Retinal pigment epithelial cell (primary cell): ENCODE measurements at regions not wholly inside any gene's neighbourhood (a gene's known extent, or its start where the extent isn't known, plus 50 kb on each side); places are given as distances from the start of the nearest gene placed in this dataset.
A peak's percentile ranks its signal among the peaks of the same experiment; 100 is the strongest.

Experiments
- DNase-seq: peaks from one replicate; pipeline ENCODE4 v3.0.0-alpha.2; 2010; ENCODE audit warnings: low read depth
- H3K4me3 ChIP-seq: 2 replicates; pipeline ENCODE4 v1.5.1; 2011; ENCODE audit warnings: mild to moderate bottlenecking, low read length, control low read depth, moderate library complexity
- TF ChIP-seq, protein P1 (sequence below): conservative IDR thresholded peaks from 2 replicates; pipeline ENCODE4 v1.5.1; 2011; ENCODE audit warnings: low read depth, low read length, control low read depth, inconsistent platforms

- no peak for DNase-seq
- TF ChIP-seq, protein P1, sequence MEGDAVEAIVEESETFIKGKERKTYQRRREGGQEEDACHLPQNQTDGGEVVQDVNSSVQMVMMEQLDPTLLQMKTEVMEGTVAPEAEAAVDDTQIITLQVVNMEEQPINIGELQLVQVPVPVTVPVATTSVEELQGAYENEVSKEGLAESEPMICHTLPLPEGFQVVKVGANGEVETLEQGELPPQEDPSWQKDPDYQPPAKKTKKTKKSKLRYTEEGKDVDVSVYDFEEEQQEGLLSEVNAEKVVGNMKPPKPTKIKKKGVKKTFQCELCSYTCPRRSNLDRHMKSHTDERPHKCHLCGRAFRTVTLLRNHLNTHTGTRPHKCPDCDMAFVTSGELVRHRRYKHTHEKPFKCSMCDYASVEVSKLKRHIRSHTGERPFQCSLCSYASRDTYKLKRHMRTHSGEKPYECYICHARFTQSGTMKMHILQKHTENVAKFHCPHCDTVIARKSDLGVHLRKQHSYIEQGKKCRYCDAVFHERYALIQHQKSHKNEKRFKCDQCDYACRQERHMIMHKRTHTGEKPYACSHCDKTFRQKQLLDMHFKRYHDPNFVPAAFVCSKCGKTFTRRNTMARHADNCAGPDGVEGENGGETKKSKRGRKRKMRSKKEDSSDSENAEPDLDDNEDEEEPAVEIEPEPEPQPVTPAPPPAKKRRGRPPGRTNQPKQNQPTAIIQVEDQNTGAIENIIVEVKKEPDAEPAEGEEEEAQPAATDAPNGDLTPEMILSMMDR: no peak
- no peak overlapping the region for H3K4me3 ChIP-seq
Measured at GRCh38 chr9:78486661-78487060, 189.7 kb downstream of the PSAT1 start.

DNA sequence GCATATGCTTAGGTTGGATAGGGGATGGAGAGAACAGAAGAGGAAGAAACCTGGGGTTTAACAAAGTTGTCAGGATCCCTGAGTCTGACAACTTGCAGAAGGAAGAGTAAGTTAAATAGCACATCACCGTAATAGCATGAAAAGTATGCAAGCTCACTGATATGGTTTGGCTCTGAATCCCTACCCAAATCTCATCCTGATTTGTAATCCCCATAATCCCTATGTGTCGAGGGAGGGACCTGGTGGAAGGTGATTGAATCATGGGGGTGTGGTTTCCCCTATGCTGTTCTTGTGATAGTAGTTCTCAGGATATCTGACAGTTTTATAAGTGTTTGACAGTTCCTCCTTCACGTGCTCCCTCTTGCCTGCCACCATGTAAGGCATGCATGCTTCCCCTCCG lies 193.3 kb downstream of the PSAT1 start:
- TF ChIP-seq, protein P1: no peak
- H3K4me3 ChIP-seq: no peak overlapping the region
- no peak for DNase-seq

- TF ChIP-seq, protein P1: no peak
- H3K4me3 ChIP-seq: no peak overlapping the region
- DNase-seq: no peak
Measured at GRCh38 chr9:78491402-78491801, 194.5 kb downstream of the PSAT1 start.

GRCh38 chr9:78493166-78493742 lies 196.3 kb downstream of the PSAT1 start:
- no peak overlapping the region for H3K4me3 ChIP-seq
- TF ChIP-seq, protein P1: no peak
- no peak for DNase-seq

DNA sequence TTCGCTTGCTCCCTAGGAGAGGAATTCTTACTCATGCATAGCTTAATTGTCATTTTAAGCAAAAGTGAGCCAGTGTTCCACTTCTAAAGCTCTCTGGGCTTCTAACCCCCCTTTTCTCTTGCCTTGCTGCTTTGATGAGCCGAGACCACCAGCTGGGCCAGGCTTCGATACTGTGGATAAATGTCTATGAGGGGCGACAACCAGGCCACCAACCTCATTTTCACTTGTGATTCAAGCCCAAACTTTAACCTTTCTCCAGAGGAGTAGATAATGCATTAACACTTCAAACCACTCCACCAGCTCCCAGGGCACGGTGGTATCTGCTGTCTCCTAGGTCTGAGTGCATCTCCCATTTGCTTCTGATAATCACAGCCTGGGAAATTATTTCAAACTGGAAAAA lies 205.6 kb downstream of the PSAT1 start:
- no peak for DNase-seq

GRCh38 chr9:78505546-78505945 lies 208.6 kb downstream of the PSAT1 start:
- no peak overlapping the region for H3K4me3 ChIP-seq
- TF ChIP-seq, protein P1: no peak
- DNase-seq: no peak

More for the DNA sequence above, 205.6 kb downstream of the PSAT1 start:
- no peak overlapping the region for H3K4me3 ChIP-seq
- TF ChIP-seq, protein P1: no peak

DNA sequence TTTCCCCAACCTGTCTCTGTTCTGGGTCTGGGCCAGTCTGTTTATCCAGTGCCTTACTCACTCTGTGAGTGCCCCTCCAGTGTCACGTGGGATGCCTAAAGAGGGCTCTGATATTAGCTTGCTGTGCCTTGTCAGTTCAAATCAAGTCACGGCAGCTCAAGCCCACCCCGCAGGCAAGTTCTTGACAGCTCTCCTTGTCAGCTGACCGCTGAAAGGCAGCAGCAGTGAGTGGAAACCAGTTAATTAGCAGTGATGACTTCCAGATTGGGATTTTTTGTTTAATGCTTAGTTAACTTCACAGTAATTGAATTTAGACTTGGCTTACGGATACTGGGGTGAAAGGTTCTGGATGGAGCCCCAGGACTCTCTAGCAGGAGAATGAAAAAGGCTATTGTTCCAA lies 210.1 kb downstream of the PSAT1 start:
- peak; percentile 91 for DNase-seq
- H3K4me3 ChIP-seq: no peak overlapping the region
- TF ChIP-seq, protein P1: no peak
